GM19455 (cell line): ENCODE measurements at regions not wholly inside any gene's neighbourhood (a gene's known extent, or its start where the extent isn't known, plus 50 kb on each side); places are given as distances from the start of the nearest gene placed in this dataset.
A peak's percentile ranks its signal among the peaks of the same experiment; 100 is the strongest.
"Not testable (repeated sequence)": the region's sequence is repeated elsewhere in the genome, so short reads cannot be mapped to it uniquely, and the experiment has no call there.

Experiments used
- ATAC-seq: cut with Tn5 transposase; IDR thresholded peaks from one replicate; pipeline ENCODE4 v1.9.1; 2021; ENCODE audit not compliant: unreplicated experiment

- no peak for ATAC-seq
Observed at GRCh38 chr10:84626397-84627087, 298.2 kb downstream of the CCSER2 start.

GRCh38 chr10:84632866-84633265 is 304.5 kb downstream of the CCSER2 start:
- no peak for ATAC-seq

- no peak for ATAC-seq
Observed at GRCh38 chr10:84634636-84635035, 306.2 kb downstream of the CCSER2 start.

GRCh38 chr10:84650628-84651027 is 322.2 kb downstream of the CCSER2 start:
- not testable (repeated sequence) for ATAC-seq

GRCh38 chr10:84654671-84655070 is 326.3 kb downstream of the CCSER2 start:
- ATAC-seq = no peak

- no peak for ATAC-seq
Observed at GRCh38 chr10:84659027-84659426, 330.6 kb downstream of the CCSER2 start.

- no peak for ATAC-seq
Observed at GRCh38 chr10:84659497-84660439, 331.4 kb downstream of the CCSER2 start.

GRCh38 chr10:84660450-84661159 is 332.2 kb downstream of the CCSER2 start:
- ATAC-seq = no peak

- no peak for ATAC-seq
Observed at GRCh38 chr10:84665211-84665610, 336.8 kb downstream of the CCSER2 start.

- ATAC-seq = peak; percentile 76
Observed at GRCh38 chr10:84665883-84666463, 337.6 kb downstream of the CCSER2 start.

GRCh38 chr10:84668186-84668763 is 339.9 kb downstream of the CCSER2 start:
- ATAC-seq = no peak

GRCh38 chr10:84675060-84675459 is 346.7 kb downstream of the CCSER2 start:
- ATAC-seq = no peak

- ATAC-seq = no peak
Observed at GRCh38 chr10:84676536-84676935, 348.1 kb downstream of the CCSER2 start.

- no peak for ATAC-seq
Observed at GRCh38 chr10:84681781-84682180, 353.4 kb downstream of the CCSER2 start.

GRCh38 chr10:84683550-84683949 is 355.2 kb downstream of the CCSER2 start:
- ATAC-seq = no peak

- ATAC-seq = no peak
Observed at GRCh38 chr10:84683980-84684740, 355.8 kb downstream of the CCSER2 start.

GRCh38 chr10:84685047-84685660 is 356.8 kb downstream of the CCSER2 start:
- no peak for ATAC-seq

- ATAC-seq = no peak
Observed at GRCh38 chr10:84693006-84693405, 364.6 kb downstream of the CCSER2 start.

- no peak for ATAC-seq
Observed at GRCh38 chr10:84695902-84696301, 367.5 kb downstream of the CCSER2 start.

GRCh38 chr10:84696610-84697009 is 368.2 kb downstream of the CCSER2 start:
- ATAC-seq = no peak
